IMR-90 (cell line): ENCODE measurements at regions not wholly inside any gene's neighbourhood (a gene's known extent, or its start where the extent isn't known, plus 50 kb on each side); places are given as distances from the start of the nearest gene placed in this dataset.
"Not testable (repeated sequence)": the region's sequence is repeated elsewhere in the genome, so short reads cannot be mapped to it uniquely, and the experiment has no call there.

Experiments
- ATAC-seq: fragments of 200-7000 bp; cut with Tn5 transposase; 2 replicates; pipeline ENCODE4 v1.9.1; 2020; ENCODE audit warnings: low read depth, mild to moderate bottlenecking, moderate library complexity
- BruUV-seq: library from RNA; stranded (reverse); fragments of 400-500 nt; replicated peaks from 2 replicates; lab custom pipeline; 2021; lab: Mats Ljungman, UMichigan
- CTCF ChIA-PET: fragments of 300-600 bp; formaldehyde crosslinking; extraction: SDS; loops from one replicate; lab custom pipeline; 2021; ENCODE audit warnings: antibody characterized with exemption; lab: Yijun Ruan, JAX
- POLR2A ChIA-PET: fragments of 300-600 bp; sonication (Branson Sonifier 250); formaldehyde crosslinking; loops from one replicate; lab custom pipeline; 2022; ENCODE audit warnings: antibody characterized with exemption; ENCODE audit not compliant: unreplicated experiment; lab: Charles Lee
- DNase-seq: peaks from one replicate; pipeline ENCODE4 v3.0.0; 2013
- H2AFZ ChIP-seq: replicated peaks from 2 replicates; pipeline ENCODE3; 2013; ENCODE audit warnings: low read length, mild to moderate bottlenecking; ENCODE audit not compliant: poor library complexity
- H2AK5ac ChIP-seq: 2 replicates; pipeline ENCODE4 v1.6.1; 2013; ENCODE audit warnings: low read depth, low read length, inconsistent platforms
- H2AK9ac ChIP-seq: replicated peaks from 2 replicates; pipeline ENCODE3; 2013; ENCODE audit warnings: mild to moderate bottlenecking, low read depth, low read length, moderate library complexity; ENCODE audit not compliant: poor library complexity
- H2BK120ac ChIP-seq: 2 replicates; pipeline ENCODE4 v1.6.1; 2013; ENCODE audit warnings: low read depth, low read length, inconsistent platforms
- H2BK15ac ChIP-seq: 3 replicates; pipeline ENCODE4 v1.6.1; 2013; ENCODE audit warnings: low read depth, low read length, inconsistent platforms
- H2BK20ac ChIP-seq: 2 replicates; pipeline ENCODE4 v1.6.1; 2013; ENCODE audit warnings: low read depth, mild to moderate bottlenecking, inconsistent platforms, low read length, moderate library complexity
- H2BK5ac ChIP-seq: 2 replicates; pipeline ENCODE4 v1.6.1; 2013; ENCODE audit warnings: mild to moderate bottlenecking, low read depth, low read length, inconsistent platforms; ENCODE audit not compliant: poor library complexity, severe bottlenecking
- H3K14ac ChIP-seq: replicated peaks from 2 replicates; pipeline ENCODE4 v1.6.1; 2013; ENCODE audit warnings: low read depth, low read length, inconsistent platforms
- H3K18ac ChIP-seq: 2 replicates; pipeline ENCODE4 v1.6.1; 2013; ENCODE audit warnings: low read depth, low read length, control low read depth
- H3K23ac ChIP-seq: 2 replicates; pipeline ENCODE4 v1.6.1; 2013; ENCODE audit warnings: low read depth, low read length, inconsistent platforms
- H3K27ac ChIP-seq: 2 replicates; pipeline ENCODE4 v1.5.1; 2013; ENCODE audit warnings: mild to moderate bottlenecking, control low read depth, low read length; ENCODE audit not compliant: insufficient read depth
- H3K27me3 ChIP-seq: 2 replicates; pipeline ENCODE4 v1.6.1; 2013; ENCODE audit warnings: low read length; ENCODE audit not compliant: control insufficient read depth, insufficient read depth
- H3K36me3 ChIP-seq: 2 replicates; pipeline ENCODE4 v1.6.1; 2013; ENCODE audit warnings: low read length, mixed read lengths; ENCODE audit not compliant: control insufficient read depth, insufficient read depth
- H3K4ac ChIP-seq: 2 replicates; pipeline ENCODE4 v1.6.1; 2013; ENCODE audit warnings: low read depth, low read length, inconsistent platforms
- H3K4me1 ChIP-seq: 2 replicates; pipeline ENCODE4 v1.6.1; 2013; ENCODE audit warnings: low read length, mixed read lengths; ENCODE audit not compliant: control insufficient read depth, insufficient read depth
- H3K4me2 ChIP-seq: 2 replicates; pipeline ENCODE4 v1.6.1; 2013; ENCODE audit warnings: low read depth, mild to moderate bottlenecking, control low read depth, low read length, moderate library complexity
- H3K4me3 ChIP-seq: 2 replicates; pipeline ENCODE4 v1.5.1; 2013; ENCODE audit warnings: low read depth, mild to moderate bottlenecking, control low read depth, low read length, moderate library complexity; ENCODE audit not compliant: insufficient read depth
- H3K56ac ChIP-seq: 2 replicates; pipeline ENCODE4 v1.6.1; 2013; ENCODE audit warnings: low read length, inconsistent platforms; ENCODE audit not compliant: insufficient read depth; ENCODE audit errors: extremely low read depth
- H3K79me1 ChIP-seq, 2 experiments: 2 replicates each; pipeline ENCODE4 v1.6.1; 2013; ENCODE audit warnings: low read length in 2 of 2, inconsistent platforms in 1 of 2, low read depth in 1 of 2
- H3K9ac ChIP-seq: 2 replicates; pipeline ENCODE4 v1.6.1; 2013; ENCODE audit warnings: low read depth, low read length, control low read depth
- H3K9me1 ChIP-seq: 2 replicates; pipeline ENCODE4 v1.6.1; 2013; ENCODE audit warnings: low read length, inconsistent platforms; ENCODE audit not compliant: insufficient read depth
- H3K9me3 ChIP-seq: 2 replicates; pipeline ENCODE4 v1.6.1; 2013; ENCODE audit warnings: low read length; ENCODE audit not compliant: control insufficient read depth, insufficient read depth
- H4K20me1 ChIP-seq: 2 replicates; pipeline ENCODE4 v1.6.1; 2013; ENCODE audit warnings: low read length, inconsistent platforms; ENCODE audit not compliant: insufficient read depth
- H4K5ac ChIP-seq: 2 replicates; pipeline ENCODE4 v1.6.1; 2013; ENCODE audit warnings: mild to moderate bottlenecking, low read depth, low read length, control low read depth
- H4K8ac ChIP-seq, 2 experiments: 2 replicates each; pipeline ENCODE4 v1.6.1; 2013; ENCODE audit warnings: low read depth in 2 of 2, low read length in 2 of 2, control low read depth in 1 of 2, inconsistent platforms in 1 of 2
- H4K91ac ChIP-seq: 2 replicates; pipeline ENCODE4 v1.6.1; 2013; ENCODE audit warnings: low read depth, low read length, inconsistent platforms; ENCODE audit not compliant: insufficient read depth
- dilution Hi-C: fragments of 300-500 bp; cut with HindIII; formaldehyde crosslinking; loops from one replicate; pipeline ENCODE4 v1.14.3; 2018; ENCODE audit warnings: low sequenced_read_pairs; ENCODE audit not compliant: unreplicated experiment
- in situ Hi-C: fragments of 300-500 bp; cut with MboI; formaldehyde crosslinking; loops from 3 replicates; pipeline ENCODE4 v1.14.3; 2019; ENCODE audit warnings: low sequenced_read_pairs, inconsistent platforms, mixed read lengths
- intact Hi-C: fragments of 100-400 bp; cut with micrococcal nuclease; formaldehyde crosslinking; loops from 2 replicates; pipeline ENCODE4 v1.10.0; 2022

GRCh38 chr11:100607761-100608160 is 79.3 kb upstream of the ARHGAP42 start:
- H2BK15ac ChIP-seq, H2AK9ac ChIP-seq, H3K36me3 ChIP-seq, H4K5ac ChIP-seq, H2BK120ac ChIP-seq, H2BK20ac ChIP-seq, H3K79me1 ChIP-seq, H3K9ac ChIP-seq, dilution Hi-C loops, H2AK5ac ChIP-seq, H4K91ac ChIP-seq, H4K8ac ChIP-seq, H2AFZ ChIP-seq, H3K27ac ChIP-seq, BruUV-seq, DNase-seq, H3K14ac ChIP-seq, ATAC-seq, H3K18ac ChIP-seq, H3K23ac ChIP-seq, H3K9me3 ChIP-seq, H3K27me3 ChIP-seq, H2BK5ac ChIP-seq, H3K4ac ChIP-seq, H3K9me1 ChIP-seq, intact Hi-C loops, POLR2A ChIA-PET, in situ Hi-C loops, H3K4me3 ChIP-seq, H3K4me1 ChIP-seq, H3K56ac ChIP-seq, H4K20me1 ChIP-seq, H3K4me2 ChIP-seq: not testable (repeated sequence)
- CTCF ChIA-PET, result interaction anchor here (1.1 kb wide), 1 partner anchor 11 kb away, joined by 3 read pairs; no protein-coding TSS in a partner anchor
